ENCODE measurements at regions not wholly inside any gene's neighbourhood (a gene's known extent, or its start where the extent isn't known, plus 50 kb on each side); places are given as distances from the start of the nearest gene placed in this dataset.

DNA sequence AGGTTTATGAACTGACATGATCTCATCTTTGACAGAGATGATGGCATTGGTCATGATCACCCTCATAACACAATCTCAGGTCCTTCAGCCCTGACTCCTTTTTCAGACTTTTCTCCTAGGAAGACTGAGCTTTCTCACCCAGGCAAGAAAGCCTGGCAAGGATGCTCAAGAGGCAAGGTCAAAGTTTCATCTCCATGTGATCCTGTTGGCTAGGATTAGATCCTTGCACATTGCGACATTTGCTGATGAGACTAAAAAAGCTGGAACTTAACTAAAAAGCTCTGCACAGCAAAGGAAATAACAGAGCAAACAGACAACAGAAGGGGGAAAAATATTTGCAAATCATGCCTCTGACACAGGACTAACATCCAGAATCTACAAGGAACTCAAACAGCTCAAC is 444.1 kb upstream of the PSMD7 start:
- no peak for DNase-seq (ENCODE audit: low read depth in 4 of 4, low spot score in 3 of 4)

DNA sequence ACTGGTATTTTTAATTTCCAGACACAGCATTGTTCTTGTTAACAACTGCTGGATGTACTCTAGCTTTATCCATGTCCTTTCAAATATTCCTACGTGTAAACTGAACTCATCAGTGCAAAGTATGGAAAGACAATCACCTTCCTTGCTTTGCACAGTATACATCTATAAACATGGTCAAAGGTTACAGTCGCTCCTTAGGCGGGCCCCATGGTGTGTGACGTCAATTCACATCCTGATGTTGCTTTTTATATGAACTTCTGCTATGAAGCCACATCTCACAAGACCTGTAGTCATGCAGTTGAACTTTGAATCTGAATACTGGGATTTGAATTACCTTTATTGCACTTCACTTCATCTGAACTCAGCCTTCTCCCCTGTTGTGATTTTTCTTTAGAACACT is 447.6 kb upstream of the PSMD7 start:
- no peak for DNase-seq (ENCODE audit: low read depth in 4 of 4, low spot score in 3 of 4)

DNA sequence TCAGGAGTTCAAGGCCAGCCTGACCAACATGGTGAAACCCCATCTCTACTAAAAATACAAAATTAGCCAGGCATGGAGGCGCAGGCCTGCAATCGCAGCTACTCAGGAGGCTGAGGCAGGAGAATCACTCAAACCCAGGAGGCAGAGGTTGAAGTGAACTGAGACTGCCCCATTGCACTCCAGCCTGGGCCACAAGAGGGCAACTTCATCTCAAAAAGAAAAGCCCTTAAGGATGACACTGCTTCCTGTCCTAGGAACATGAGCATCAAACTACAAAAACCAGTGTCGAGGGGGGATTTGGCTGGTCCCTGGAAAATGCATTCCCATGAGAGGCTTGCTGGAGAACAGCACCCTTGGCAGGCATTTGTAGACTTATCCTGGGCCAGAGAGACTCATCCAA is 449.5 kb upstream of the PSMD7 start:
- no peak for DNase-seq (ENCODE audit: low read depth in 4 of 4, low spot score in 3 of 4)

DNA sequence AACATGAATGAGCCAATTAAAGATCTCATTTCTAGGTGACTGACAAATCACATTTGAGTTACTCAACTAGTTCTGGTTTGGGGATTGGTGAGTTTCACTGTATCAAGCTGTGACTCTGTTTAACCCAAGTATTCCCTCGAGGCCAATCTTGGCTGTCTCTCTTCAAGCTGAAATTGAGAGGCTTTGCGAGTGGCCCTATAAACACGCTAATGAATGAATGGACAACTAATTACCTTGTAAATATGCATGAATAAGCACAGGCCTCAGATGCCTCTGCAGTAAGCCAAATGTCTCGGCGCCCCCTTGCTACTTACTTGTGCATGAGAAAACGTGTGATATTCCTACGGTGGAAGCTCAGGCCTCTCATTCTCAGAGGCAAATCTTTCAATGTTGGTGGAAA is 450.3 kb upstream of the PSMD7 start:
- DNase-seq (ENCODE audit: low read depth in 4 of 4, low spot score in 3 of 4) = peak in 1 of 4 donors; percentile 5

DNA sequence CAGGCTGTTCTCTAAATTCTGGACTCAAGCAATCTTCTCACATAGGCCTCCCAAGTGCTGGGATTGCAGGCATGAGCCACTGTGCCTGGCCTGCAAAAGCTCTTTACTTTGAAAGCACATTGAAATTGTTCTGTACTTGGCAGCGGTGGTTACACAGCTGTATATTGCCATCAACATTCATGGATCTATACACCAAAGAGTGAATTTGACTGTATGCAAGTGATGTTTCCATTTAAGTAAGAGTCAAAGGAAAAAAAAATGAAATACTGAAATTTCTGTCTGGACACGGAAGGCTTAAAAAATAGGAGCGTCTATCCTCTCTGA is 450.6 kb upstream of the PSMD7 start:
- no peak for DNase-seq (ENCODE audit: low read depth in 4 of 4, low spot score in 3 of 4)

DNA sequence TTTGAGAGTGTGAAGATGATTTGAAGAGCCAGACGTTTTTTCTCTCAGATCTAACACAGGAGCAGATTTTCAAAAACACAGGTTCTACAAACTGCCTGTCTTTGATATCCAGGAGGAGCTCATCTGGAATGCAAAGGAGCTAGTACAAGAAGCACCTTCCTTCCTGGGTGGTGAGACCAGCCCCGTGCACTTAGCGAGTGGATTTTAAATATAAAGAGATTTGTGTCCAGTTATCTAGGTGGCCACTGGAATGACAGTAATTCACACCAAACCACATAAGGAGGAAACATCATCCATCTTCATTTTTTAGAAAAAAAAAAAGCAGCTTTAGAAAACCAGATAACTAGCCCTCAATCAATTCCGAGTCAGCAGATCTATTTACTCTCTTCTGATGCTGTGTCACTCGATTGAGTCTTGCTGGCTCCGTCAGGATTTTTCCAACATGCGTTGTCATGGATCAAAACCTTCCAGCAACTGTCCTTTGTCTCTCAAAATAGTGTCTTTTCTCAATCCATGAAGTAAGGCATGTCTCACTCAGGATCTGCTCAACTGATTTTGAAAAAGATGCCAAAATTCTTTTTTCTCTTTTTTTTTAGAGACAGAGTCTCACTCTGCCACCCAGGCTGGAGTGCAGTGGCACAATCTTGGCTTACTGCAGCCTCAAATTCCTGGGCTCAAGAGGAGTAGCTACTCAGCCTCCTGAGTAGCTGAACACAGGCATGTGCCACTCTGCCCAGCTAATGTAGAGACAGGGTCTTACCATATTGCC is 451.2 kb upstream of the PSMD7 start:
- DNase-seq (ENCODE audit: low read depth in 4 of 4, low spot score in 3 of 4) = no peak

DNA sequence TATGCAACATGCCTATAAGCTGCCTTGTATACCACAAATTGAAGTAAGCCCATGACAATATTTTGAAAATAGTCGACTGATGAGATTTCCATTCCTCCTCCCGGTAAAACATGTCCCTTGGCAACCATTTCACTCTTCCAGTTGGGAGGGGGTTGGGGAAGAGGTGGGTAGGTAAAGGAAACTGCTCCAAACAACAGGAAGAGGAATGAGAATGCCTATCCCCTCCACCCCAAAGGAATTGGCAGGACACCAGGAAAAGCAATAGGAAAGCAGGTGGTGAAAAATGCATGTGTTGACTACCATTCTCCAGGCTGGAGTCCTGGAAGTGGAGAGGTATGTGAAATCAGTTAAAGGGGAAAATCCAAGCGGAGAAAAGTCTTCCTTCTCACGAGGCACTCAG is 455.9 kb upstream of the PSMD7 start:
- no peak for DNase-seq (ENCODE audit: low read depth in 4 of 4, low spot score in 3 of 4)

DNA sequence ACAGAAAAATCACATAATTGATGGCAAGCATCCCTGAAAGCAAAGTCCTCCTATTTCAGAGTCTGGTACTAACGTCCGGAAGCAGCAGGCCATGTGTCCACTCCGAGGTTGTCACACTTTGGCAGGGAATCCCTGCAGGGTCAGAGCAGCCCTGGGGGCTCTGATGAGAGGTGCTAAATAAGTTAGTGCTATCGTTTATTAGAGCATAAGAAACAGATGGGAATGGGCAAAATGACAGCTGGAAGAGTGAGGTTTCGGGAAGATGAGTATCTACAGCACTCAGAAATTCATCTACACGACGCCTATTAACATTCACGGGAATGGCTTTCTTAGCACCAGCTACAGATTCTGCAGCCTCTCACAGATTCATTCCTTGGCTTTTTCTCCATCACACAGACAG is 465.4 kb upstream of the PSMD7 start:
- DNase-seq (ENCODE audit: low read depth in 4 of 4, low spot score in 3 of 4) = no peak

DNA sequence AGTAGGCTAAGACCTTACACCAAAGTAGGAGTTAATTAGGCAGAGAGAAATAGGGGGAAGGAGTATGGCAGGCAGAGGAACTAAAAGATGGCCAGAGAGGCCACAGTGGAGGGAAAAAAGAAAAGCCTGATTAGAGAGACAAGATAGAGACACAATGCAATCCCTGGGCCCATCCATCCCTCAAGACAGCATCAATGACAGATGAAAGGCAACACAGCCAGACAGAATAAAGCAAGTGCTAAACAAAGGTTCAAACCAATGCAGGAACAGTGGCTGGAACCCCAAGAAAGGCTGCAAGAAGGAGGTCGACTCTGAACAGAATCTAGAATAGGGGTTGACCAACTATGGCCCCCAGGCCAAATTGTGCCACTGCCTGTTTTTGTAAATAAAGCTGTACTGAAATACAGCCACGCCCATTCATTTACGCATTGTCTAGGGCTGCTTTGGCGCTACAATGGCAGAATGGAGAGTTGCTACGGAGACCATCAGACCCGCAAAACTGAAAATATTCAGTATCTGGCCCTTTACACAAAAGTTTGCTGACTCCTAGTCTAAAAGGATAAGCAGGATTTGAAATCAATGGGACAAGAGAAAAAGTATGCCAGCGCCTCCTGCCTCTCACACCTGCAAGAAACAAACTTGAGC is 473.3 kb upstream of the PSMD7 start:
- DNase-seq (ENCODE audit: low read depth in 4 of 4, low spot score in 3 of 4) = no peak

DNA sequence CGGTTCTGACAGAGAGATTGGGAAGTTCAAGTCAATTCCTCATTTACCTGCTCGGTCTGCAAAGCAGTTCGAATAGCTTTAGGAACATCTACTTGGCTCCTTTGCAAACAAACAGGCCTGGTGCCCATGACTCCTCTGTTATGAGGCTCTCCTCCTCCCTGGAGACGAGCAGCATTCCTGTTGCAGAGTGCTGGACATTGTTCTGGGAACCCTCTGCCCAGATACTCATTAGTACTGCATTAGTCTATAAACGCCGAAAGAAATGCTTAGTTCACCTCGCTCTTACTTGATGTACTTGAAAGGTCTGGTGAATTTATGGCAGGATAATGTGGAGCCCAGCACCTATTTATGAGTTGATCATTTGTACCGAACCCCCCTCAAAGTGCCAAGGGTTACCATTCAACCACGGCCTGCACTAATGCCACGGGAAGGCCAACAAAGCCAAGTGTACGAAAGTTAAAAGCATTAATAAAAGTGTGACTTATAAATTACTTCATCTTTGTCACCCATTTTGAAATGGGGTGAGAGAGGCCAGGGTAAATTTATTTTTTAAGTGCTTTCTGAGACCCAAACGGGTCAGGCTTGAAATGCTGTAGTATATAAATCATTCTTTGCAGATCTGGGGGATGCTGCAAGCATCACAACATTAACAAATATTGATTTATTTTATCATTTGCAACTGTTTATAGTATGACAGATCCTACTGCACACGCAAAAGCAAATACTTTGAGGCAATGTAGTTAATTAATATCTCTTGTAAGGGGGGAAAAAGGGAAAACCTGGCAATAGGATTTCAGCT is 478.9 kb upstream of the PSMD7 start:
- DNase-seq (ENCODE audit: low read depth in 4 of 4, low spot score in 3 of 4) = no peak

DNA sequence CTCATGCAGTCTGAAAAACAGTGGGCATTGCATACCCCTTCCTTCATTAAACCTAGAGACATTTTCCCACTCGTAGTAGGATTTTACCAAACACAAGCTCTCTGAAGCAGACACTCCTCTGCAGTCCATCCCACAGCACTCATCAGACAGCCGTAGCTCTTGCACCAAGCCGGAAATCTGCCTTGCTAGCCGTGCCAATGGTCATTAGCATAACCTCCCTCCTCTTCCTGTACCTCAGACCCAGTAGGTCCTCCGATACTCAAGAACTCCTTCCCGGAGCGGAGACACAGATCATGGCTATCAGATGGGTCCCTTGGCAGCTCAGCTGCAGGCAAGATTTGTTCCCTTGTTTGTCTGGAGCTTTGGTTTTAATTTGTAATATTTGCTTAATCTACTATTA is 483.1 kb upstream of the PSMD7 start:
- DNase-seq (ENCODE audit: low read depth in 4 of 4, low spot score in 3 of 4) = no peak

DNA sequence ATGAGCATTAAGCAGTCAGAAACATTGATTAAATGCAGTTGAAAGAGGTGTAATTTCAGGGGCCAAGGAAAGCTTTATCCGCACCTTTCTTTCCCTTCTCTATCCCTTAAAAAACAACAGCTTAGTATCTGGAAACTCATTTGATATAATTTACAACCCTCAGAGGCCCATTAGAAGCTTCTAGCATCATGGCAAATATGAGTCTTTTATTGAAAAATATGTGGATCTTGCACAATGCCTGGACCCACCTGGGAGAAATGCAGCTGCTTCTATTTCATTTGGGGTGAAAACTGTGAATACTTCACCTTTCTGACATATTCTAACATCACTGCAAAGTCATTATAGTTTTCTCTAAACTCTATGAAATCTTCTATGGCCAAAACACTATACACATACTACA is 492.2 kb upstream of the PSMD7 start:
- DNase-seq (ENCODE audit: low read depth in 4 of 4, low spot score in 3 of 4) = no peak

DNA sequence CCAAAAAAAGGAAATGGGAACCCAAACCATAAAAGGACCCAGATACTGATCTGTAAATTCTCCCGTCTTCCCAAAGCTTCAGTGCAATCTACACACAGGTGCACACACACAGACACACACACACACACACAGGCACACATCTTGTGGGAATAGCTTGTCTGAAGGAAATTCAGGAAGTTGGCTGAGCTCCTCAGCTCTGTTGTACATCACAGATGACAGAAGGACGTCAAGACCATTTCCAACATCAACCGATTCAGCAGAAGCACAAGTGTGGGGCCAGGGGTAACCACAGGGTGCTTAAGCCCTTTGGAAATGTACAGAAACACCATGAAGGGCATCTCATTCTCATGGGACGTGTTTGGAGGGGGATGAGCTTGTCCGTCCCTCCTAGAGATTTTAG is 498.1 kb upstream of the PSMD7 start:
- DNase-seq (ENCODE audit: low read depth in 4 of 4, low spot score in 3 of 4) = no peak

DNA sequence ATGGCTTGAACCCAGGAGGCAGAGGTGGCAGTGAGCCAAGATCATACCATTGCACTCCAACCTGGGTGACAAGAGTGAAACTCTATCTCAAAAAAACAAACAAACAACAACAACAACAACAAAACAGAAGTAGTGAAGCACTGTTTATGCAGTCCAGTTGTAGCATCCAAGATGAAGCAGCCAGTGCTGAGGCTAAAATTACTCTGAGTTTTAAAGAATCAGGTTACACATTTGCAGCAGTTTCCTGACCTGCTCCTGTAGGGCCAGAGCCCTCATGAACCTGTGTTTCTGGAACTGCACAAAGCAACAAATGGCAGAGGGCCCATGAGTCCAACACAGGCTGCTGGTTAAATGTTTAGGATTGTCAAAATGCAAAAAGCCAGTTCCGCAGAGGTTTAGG is 499.5 kb upstream of the PSMD7 start:
- DNase-seq (ENCODE audit: low read depth in 4 of 4, low spot score in 3 of 4) = no peak

DNA sequence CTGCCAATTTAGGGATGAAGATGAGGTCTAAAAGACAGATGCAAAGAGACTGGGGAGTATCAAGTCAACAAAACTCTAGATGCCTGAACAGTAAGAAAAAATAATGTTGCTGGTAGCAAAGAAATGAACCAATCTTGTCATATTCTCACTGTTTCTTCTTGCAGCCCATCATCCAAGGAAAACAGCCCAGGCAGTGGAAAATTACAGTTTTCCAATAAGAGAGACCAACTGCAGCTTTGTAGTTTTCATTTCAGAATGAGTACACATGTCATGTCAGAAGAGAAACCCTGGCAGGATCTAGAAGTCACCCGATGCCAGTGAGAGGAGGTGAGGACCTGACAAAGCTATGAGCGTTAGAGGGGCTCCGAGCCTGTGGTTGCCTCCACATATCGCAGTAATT is 500.4 kb upstream of the PSMD7 start:
- DNase-seq (ENCODE audit: low read depth in 4 of 4, low spot score in 3 of 4) = no peak

DNA sequence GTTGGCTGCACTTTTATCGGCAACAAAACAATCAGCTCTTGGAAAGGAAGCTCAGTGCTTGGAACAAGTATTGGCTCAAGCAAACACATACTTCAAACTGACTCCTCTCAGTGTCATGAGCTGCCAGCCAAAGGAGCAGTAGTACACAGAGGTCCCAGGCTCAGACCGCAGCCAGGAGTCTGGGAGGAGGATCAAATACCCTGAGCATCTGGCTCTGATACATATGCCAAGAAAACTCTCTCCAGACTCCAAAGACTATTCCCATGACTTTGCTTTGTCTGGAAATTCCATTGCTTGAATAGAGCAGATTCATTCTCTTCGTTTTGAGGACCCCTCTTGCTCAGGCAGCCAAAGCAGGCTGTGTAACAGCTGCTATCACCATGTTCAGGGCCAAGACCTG is 501.6 kb upstream of the PSMD7 start:
- DNase-seq (ENCODE audit: low read depth in 4 of 4, low spot score in 3 of 4) = no peak

DNA sequence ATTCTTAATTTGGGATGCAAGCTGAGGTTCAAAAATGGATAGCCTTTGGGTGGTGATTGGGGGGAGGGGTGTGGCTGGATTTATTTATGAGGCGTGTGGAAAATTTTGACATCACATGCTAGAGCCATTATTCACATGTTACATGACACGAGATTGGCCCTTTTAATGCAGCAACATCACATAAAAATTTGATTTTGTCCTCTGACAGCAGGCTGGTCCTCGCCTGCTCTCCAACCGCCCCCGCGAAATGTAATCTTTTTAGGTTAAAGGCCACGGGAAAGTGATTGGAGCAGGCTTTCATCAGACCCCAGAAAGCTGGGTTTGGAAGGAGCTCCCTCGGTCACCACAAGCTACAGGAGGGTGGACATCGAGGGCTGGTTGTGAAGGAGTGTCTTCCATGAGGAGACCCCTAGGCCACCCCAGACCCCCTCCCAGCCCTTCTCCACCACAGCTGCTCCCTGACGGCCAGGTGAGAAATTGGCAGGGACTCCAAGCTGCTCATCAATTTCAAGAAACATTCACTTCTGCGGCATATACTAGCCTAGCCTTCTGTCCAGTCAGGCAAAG is 502.7 kb upstream of the PSMD7 start:
- DNase-seq (ENCODE audit: low read depth in 4 of 4, low spot score in 3 of 4) = no peak

DNA sequence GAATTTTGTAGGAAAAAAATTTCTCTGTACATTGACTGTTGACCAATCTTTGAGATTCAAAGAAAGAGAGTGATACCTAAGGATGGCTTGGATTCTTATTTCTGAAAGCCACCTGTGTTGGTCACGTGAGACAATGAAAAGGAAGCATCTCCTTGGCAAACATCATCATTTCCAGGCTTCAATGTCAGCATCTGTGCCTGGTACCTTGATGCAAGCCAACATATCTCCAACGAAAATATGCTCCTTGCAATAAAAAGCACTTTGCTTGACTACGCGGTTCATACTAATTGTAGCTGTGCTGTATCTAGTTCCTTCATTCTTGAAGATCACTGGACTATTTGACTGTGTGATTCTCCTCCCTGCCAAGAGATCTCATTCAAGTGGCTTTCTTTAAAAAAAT is 503.4 kb upstream of the PSMD7 start:
- DNase-seq (ENCODE audit: low read depth in 4 of 4, low spot score in 3 of 4) = no peak

DNA sequence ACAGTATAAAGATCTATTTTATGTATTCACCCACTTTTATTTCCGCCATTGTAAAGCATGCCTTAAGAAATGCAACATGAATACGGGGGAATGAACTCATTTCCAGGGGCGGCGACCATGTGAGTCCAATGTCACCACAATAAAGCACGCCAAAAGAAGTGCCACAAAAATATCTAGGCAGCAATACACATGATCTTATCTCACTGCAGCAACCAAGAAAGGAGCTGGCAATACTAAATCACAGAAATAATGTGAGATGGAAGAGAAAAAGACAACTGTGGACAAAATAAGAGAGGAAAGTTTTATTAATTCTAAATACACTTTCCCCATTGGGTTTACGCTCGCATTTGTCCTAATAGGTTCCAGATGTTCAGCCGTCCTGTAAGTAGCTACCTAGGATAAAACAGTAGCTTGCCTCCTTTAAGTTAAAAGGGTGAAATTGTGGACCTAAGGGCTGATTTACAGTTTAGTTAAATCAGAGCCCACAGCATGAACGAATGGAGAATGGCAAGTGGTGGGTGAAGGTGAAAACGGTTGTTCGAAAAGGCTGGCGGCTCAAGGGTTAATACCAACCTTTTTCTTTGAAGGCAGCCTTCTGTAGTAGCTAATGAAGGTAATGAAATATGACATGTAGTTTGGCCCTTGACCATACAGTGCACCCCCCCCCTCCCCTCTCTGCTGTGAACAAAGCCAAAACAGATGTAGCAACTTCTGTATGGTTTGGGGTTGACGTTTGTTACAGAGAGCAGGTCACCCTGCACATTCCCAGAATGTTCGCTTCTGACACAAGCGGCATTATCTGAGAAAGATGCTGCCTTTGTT is 504.2 kb upstream of the PSMD7 start:
- no peak for DNase-seq (ENCODE audit: low read depth in 4 of 4, low spot score in 3 of 4)

DNA sequence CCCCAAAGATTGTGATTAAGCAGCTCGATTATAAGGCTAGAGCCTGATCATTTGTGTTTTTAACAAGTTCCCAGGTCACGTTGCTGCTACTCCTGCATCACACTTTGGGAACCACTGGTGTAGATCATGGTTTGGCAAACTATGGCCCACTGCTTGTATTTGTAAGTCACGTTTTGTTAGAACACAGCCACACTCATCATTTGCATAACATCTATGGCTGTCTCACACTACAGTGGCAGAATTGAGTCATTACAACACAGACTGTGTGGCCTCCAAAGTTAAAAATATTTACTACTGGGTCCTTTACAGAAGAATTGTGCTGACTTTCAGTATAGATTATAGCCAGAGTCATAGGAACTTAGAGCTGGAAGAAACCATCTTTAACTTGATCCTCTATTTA is 515.3 kb upstream of the PSMD7 start:
- DNase-seq (ENCODE audit: low read depth in 4 of 4, low spot score in 3 of 4) = no peak

DNA sequence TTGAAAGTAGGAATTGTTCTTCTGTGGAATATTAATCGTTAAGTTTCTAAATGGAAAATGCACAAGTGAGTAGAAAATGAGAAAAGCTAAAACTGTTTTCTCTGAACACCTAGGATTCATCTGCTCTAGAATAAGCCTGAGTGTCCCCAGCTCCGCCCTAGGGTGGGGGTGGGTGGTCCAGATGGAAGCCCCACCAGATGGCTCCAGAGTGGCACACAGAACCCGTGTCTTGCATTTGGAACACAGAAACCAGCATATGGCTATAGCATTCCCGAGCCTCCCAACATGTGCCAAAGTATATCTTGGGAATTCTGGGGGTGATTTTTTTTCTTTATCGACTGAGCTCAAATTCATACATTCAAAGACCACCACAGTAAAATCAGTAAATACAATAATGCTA is 517.7 kb upstream of the PSMD7 start:
- DNase-seq (ENCODE audit: low read depth in 4 of 4, low spot score in 3 of 4) = no peak
